ENCODE measurements at regions not wholly inside any gene's neighbourhood (a gene's known extent, or its start where the extent isn't known, plus 50 kb on each side); places are given as distances from the start of the nearest gene placed in this dataset.

GRCh38 chr1:169053196-169053595 is 53.3 kb upstream of the ATP1B1 start:
- Histone ChIP-seq H3K27ac (no peak overlapping the region), H3K36me3 (no peaks in the 10 kb centered on the region), H3K9me3 (no peaks in the 10 kb centered on the region), H3K27me3 (no peaks in the 10 kb centered on the region), H3K4me1 (no peaks in the 10 kb centered on the region), H3K4me3 (no peak overlapping the region)
- ATAC-seq (ENCODE audit: low FRiP score in 2 of 2): no peak
- no peak for DNase-seq
- WGBS, 2 donors: 71 to 76% methylated on average over 4 of the region's 4 CpGs
- TF ChIP-seq CTCF (IDR thresholded peaks at IDR 0.05) (no peak), POLR2A (IDR thresholded peaks at IDR 0.05) (no peak), EP300 (IDR thresholded peaks at IDR 0.05) (no peak), POLR2AphosphoS5 (IDR thresholded peaks at IDR 0.05) (no peak)

Data from upper lobe of left lung (tissue), 6 donors.